GM12891 (cell line): ENCODE measurements at regions not wholly inside any gene's neighbourhood (a gene's known extent, or its start where the extent isn't known, plus 50 kb on each side); places are given as distances from the start of the nearest gene placed in this dataset.

Experiments used
- DNase-seq: peaks from one replicate; pipeline ENCODE4 v3.0.0; 2011; ENCODE audit warnings: low spot score; ENCODE audit not compliant: insufficient read length
- FAIRE-seq: peaks from 2 replicates; lab custom pipeline; 2011; peaks lifted over from hg19 to GRCh38; lab: Jason Lieb, UNC
- PAX5 ChIP-seq: IDR thresholded peaks from 2 replicates; pipeline ENCODE4 v1.6.1; 2011; ENCODE audit warnings: low read length, moderate library complexity, mild to moderate bottlenecking; ENCODE audit not compliant: insufficient read depth, severe bottlenecking
- POLR2A ChIP-seq: IDR thresholded peaks from 2 replicates; pipeline ENCODE4 v1.6.1; 2011; ENCODE audit warnings: low read depth, low read length, control low read depth
- POLR2AphosphoS5 ChIP-seq: IDR thresholded peaks from 2 replicates; pipeline ENCODE4 v1.6.1; 2011; ENCODE audit warnings: low read depth, low read length, control low read depth
- POU2F2 ChIP-seq: IDR thresholded peaks from 2 replicates; pipeline ENCODE4 v1.6.1; 2011; ENCODE audit warnings: low read depth, mild to moderate bottlenecking, control low read depth, low read length, moderate library complexity
- SPI1 ChIP-seq: IDR thresholded peaks from 2 replicates; pipeline ENCODE4 v1.6.1; 2011; ENCODE audit warnings: low read depth, low read length, control low read depth
- TAF1 ChIP-seq: IDR thresholded peaks from 2 replicates; pipeline ENCODE4 v1.6.1; 2011; ENCODE audit warnings: low read depth, low read length, control low read depth

DNA sequence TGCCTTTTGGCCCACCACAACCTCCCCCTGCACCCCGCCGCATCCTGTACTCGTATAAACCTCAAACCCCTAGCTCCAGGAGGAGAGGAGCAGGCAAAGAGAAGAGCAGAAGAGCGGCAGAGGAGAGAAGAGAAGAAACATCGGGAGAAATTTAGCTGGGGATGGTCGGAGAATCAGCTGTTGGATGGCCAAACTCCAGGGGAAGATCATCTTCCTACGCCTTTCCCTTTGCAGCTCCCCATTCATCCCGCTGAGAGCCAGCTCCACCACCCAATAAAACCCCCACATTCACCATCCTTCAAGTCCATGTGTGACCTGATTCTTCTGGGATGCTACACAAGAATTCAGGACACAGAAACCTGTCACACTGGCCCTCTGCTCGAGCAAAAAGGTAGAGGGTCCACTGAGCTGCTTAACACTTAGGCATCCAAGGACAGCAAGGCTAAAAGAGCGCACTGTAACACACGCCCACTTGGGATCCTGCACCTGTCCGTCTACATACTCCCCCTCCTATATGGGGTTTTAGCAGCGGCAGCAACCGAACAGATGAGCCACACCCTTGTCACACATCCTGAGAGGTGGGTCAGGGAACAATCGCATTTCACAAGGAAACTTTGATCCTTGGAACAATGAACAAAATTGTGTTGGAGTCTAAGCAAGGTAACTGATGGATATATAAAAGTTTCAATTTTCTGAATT is 51.6 kb upstream of the MIR17HG start:
- DNase-seq (no peak), FAIRE-seq (no peak)
- TF ChIP-seq POLR2A (no peak), PAX5 (no peak), TAF1 (no peak), POU2F2 (no peak), SPI1 (no peak), POLR2AphosphoS5 (no peak)

DNA sequence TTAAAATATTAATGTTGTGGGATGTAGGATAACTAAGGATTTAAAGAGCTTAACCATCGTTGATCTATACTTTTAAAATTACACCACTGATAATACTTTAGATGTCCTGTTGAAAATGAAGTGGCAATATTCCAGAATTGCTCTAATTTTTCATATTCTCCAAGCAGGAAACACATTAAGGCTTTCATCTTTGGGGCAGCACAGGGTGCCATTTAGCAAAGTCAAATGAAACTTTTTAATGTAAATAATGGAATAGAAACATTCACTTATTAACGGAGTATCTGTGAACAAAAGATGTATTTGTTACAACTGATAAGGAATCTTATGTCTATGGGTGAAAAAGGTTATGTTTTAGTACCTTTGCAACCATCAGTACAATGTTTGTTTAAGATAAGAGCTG is 50.0 kb upstream of the MIR17HG start:
- no peak for DNase-seq
- no peak for FAIRE-seq
- TF ChIP-seq POLR2AphosphoS5 = no peak
